GM20000 (cell line): ENCODE measurements at regions not wholly inside any gene's neighbourhood (a gene's known extent, or its start where the extent isn't known, plus 50 kb on each side); places are given as distances from the start of the nearest gene placed in this dataset.

Experiments used
- DNase-seq: peaks from one replicate; pipeline ENCODE4 v3.0.0; 2012; ENCODE audit warnings: low spot score
- TF ChIP-seq, protein P1 (sequence below): IDR thresholded peaks from 2 replicates; pipeline ENCODE4 v1.5.1; 2012; ENCODE audit warnings: mild to moderate bottlenecking, control low read depth; ENCODE audit errors: extremely low read depth, missing control alignments

GRCh38 chr7:67743501-67743900, 746.9 kb downstream of the TYW1 start:
- TF ChIP-seq, protein P1, sequence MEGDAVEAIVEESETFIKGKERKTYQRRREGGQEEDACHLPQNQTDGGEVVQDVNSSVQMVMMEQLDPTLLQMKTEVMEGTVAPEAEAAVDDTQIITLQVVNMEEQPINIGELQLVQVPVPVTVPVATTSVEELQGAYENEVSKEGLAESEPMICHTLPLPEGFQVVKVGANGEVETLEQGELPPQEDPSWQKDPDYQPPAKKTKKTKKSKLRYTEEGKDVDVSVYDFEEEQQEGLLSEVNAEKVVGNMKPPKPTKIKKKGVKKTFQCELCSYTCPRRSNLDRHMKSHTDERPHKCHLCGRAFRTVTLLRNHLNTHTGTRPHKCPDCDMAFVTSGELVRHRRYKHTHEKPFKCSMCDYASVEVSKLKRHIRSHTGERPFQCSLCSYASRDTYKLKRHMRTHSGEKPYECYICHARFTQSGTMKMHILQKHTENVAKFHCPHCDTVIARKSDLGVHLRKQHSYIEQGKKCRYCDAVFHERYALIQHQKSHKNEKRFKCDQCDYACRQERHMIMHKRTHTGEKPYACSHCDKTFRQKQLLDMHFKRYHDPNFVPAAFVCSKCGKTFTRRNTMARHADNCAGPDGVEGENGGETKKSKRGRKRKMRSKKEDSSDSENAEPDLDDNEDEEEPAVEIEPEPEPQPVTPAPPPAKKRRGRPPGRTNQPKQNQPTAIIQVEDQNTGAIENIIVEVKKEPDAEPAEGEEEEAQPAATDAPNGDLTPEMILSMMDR: no peak
- no peak for DNase-seq

GRCh38 chr7:67752227-67752626, 755.6 kb downstream of the TYW1 start:
- no peak for DNase-seq
- TF ChIP-seq, protein P1: no peak

DNA sequence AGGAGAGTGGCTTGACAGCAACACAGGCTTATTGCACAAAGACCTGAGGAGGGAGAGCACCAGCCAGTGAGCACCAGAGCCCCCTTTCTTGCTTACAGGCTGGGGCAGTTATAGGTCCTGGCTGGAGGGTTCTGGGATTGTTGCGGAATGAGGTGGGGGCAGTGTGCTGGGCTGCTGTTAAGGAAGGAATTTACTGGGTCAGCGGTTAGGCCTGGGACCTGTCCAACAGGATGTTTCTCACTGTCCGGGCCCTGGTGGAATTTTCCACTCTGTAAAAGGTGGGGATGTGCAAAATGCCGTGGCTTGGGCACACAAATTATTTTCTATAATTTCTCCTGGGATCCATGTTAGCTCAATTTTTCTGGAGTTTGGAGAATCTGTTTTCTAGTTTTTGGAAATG, 757.3 kb downstream of the TYW1 start:
- no peak for DNase-seq
- TF ChIP-seq, protein P1: no peak

- no peak for DNase-seq
- TF ChIP-seq, protein P1: no peak
Observed at GRCh38 chr7:67754651-67755050, 758.0 kb downstream of the TYW1 start.

DNA sequence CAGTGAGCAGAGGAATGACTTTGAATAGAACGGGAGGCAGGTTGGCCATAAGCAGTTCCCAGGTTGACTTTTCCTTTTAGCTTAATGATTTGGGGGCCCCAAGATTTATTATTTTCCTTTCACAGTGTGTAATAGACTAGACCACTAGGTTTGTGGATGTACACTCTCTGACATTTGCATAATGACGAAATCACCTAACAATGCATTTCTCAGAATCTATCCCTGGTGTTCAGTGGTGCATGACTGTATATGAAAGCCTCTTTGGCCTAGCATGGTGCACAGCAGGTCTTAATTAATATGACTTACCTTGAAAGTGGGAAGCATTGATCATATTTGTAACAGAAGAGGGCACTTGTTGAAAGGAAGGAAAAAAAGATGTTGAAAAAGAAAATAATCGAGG, 761.9 kb downstream of the TYW1 start:
- no peak for DNase-seq
- TF ChIP-seq, protein P1: no peak

DNA sequence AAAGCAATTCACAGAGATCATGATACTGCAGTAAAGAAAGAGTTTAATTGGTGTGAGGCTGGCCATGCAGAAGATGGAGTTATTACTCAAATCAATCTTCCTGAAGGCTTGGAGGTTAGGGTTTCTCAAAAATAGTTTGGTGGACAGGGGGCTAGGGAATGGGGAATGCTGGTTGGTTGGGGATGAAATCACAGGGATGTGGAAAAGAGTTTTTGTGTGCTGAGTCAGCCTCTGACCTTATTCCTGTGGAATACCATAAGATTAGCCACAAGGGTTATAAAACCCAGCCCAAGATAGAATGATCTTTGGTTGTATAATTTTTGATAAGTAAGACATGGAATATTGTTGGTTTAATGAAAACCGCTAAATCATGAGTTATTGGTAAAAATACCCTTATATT, 764.3 kb downstream of the TYW1 start:
- no peak for DNase-seq
- TF ChIP-seq, protein P1: no peak

GRCh38 chr7:67762516-67762915, 765.9 kb downstream of the TYW1 start:
- TF ChIP-seq, protein P1: no peak
- DNase-seq: no peak
